Glomerular visceral epithelial cell (primary cell): ENCODE measurements at regions not wholly inside any gene's neighbourhood (a gene's known extent, or its start where the extent isn't known, plus 50 kb on each side); places are given as distances from the start of the nearest gene placed in this dataset.

ENCODE experiments used
- DNase-seq: peaks from one replicate; pipeline ENCODE4 v3.0.0-alpha.2; 2016; ENCODE audit errors: extremely low spot score

DNA sequence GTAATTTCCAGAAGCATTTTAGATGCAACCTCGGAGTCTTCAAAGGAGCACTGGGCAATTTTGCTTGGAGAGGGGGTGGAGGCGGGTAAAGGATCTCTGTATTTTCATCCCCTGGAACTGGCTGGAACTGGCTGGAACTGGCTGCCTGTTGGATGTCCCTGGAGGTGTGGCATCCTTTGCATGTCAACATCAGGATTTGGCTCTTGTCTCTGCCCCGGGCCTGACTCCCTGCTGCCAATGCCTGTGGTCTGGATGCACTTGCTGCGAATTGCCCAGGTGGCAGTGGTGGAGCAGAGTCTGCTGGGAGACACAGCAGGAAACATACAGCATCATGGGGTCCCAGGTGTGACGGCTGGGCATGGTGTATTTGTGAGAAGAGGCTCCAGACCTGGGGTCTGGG, 391.3 kb downstream of the GADD45G start:
- DNase-seq, result no peak

DNA sequence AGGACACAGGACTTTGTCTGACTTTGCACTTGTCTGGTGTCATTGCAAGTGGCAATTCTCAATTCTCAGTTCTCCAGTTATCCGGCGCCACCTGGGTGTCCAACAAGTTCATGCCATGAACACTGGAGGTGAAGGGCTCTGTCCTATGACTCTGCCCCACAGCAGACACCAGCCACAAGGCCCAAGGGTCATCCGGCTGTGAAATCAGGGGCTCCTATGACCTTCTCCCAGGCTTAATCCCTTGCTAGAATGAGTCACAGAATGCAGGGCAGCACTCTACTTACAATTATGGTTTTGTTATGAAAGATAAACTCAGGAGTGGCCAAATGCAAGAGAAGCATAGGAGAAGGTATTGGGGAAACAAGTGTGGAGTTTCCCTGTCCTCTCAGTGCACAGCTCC, 392.0 kb downstream of the GADD45G start:
- DNase-seq, result no peak

DNA sequence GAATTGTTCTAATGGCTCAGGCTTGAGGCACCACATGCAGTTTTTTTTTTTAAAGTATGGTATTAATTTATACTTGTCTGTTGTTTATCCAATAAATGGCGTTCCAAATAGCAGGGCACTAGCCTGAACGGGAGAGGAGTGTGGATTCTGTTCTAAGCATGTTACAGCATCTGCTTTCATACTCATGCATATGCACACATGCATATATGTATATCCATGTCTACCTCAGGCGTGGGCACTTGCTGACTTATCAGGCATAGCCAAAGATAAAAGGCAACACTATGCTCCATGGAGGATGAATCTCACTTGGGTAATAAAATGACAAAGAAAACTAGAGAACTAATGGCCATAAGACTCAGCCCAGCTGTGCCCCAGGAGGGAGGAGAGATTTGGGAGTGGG, 393.8 kb downstream of the GADD45G start:
- no peak for DNase-seq

DNA sequence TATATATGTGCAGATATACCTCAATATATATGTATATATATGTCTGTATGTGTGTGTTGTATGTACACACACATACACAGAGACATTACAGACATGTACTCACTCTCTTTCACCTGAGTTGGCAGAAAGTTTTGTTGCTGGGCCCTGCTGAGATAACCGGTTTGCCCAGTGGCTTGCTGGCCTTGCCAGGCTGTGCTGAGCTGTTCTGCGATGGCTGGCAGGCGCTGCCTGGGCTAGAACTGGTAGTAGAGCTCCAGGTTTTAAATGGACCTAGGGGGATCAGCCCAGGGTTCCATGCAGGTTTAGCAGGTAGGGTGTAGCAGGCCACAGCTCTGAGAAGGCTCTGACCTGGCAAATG, 394.3 kb downstream of the GADD45G start:
- no peak for DNase-seq

DNA sequence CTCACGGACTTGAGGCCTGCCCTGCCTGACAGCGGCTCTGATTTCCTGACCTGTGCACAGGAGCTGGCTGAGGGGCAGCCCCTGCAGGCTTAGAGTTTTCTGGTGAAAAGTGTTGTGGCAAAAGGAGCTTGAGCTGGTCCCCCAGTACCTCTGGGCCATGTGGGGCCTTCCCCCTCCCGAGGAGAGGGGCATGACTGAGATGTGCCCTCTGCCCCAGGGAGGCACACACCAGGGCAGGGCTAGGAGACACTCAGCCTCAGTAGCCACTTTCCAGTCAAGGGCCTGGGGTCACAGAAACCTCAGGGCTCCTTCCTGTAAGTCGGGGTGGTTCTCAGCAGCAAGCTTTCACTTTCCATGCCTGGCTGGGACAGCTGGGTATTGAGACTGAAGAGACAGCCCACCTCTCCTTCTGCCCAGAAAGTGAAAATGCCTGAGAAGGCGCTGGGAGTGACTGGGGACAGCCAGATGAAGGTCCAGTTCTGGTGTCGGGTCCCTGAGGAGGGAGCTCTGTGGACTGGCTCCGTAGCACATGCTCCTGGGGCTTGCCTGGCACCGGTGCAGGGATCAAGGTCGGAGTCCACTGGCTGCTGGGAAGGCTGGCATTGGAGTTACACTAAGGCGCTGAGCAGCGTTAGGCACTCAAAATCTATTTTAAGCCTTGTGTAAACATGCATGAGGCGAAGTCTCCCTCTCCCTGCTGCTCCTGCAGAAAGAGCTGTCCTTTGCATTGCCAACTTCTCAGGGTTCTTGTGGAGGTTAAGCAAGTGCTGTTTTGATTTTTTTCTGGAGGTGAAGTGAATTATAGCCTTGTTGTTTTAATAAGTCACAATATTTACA, 394.9 kb downstream of the GADD45G start:
- DNase-seq, result peak; percentile 13

DNA sequence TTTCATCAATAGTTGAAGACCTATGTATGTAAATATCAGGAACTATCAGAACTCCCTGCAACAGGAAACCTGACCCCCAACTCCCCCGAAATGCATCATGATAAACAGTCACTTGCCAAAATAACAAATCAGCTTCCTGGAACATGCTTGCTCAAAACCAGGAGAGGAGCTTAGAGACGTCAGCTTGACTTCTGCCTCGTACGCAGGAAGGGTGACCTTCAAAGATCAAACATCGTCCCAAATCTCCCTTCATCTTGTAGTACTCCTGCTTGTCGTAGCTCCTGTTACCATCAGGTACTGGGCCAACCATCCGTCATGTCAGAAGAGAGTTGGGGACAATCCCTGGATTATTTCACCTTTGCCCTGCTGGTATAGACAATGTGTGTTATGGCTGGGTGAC, 396.1 kb downstream of the GADD45G start:
- no peak for DNase-seq

DNA sequence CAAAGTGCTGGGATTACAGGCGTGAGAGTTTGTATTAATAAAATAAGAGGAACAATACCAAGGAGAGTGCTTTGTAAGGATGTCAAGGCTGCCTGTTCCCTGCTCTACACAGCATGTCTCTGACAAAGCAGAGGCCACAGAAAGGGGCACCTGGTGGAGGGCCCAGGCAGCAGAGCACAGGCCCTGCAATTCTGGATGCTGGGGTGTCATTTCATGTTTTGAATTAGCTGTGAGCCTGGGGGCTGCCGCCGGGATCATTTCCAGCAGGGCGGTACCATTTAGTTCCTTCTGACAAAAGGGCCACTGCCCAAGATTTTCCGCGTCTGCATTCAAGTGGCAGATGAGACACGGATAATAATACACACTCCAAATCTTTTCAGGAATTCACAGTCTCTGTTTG, 396.9 kb downstream of the GADD45G start:
- DNase-seq, result no peak

DNA sequence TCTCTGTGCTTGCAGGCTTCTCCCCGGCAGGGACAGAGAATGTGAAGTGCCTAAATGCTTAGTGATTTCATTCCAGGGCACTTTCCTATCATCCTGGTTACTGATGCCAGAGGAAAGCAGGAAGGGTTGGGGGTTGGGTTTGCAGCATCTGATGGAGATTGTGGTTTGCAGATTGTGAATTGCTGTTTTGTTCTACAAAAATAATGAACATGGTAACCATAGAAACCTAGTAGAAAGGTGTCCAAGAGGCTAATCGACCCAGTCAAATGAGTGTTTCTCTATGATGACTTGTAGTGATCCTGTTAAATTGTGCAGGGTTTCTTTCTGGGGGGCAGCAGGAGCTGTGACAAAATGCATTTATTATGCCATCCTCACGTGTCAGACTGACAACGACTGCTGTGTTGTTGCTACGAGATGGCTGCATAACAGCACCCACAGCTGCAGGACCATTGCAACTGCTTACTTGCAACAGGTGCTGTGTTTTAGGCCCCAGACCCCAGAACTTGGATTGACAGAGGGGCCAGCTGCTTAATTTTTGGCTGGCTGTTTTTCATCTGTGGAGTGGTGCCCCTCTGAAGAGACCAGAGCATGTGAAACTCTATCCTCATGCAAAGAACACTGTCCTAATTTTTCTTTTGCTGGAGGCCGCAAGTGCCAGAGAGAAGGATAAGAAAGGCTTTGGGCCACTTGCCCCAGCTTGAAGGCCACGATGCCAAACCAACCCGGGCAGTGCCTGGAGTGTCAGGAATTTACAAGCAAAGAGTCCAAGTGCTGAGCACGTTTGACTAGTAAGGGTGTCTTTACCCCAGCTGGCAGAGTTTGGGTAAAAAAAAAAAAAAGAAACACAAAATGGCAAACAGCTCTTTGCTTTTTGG, 397.8 kb downstream of the GADD45G start:
- DNase-seq, result no peak

DNA sequence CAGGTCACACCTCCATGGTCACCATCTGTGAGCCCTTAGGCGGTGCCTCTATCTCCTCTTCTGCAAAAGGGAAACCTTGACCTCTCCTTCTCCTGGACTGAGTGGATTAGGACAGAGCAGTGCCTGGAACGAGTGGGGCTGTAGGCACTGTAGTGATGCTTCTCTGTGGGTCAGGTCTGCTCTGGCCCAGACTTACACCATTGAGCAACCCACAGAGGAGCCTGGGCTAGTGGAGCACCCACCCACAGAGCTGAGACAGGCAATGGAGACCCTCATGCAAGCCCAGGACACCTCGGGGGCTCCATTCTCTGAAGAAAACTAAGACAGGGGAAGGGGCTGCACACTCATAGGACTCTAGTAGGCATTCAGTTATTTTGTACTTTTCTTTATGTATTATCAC, 400.6 kb downstream of the GADD45G start:
- DNase-seq, result no peak

DNA sequence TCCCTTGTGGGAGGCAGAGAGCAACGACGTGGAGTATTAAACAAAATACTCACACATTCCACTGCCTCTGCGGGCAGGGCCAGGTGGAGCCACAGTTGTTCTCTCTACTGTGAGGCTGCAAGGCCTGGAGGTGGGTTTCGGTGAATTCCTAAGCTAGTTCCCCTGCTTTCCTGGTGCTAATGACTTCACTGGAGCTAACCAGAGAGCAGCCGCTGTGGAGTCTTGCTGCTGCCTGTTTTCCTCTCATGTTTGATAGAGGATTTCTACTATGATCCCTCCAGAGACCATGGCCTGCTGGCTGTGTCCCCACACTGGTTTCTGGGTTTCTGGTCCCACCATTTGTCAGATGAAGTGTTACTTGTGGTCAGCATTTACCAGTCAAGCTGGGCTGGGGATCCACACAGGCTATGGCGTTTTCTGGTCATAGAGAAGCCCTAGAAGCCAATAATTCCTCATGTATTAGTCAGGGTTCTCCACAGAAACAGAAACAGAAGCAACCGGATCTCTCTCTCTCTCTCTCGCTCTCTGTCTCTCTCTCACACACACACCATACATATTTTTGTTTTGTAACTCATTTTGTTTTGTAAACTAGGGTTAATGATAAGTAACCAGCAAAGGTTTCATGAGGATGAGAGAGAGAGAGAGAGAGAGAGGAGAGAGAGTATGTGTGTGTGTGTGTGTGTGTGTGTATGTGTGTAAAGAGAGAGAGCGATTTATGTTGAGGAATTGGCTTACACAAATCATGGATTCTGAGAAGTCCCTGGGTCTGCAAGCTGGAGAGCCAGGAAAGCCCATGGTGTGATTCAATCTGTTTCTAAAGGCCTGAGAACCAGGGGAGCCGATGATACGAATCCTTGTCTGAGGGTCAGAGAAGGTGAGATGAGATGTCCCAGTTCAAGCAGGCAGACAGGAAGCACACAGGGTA, 403.0 kb downstream of the GADD45G start:
- peak; percentile 46 for DNase-seq

DNA sequence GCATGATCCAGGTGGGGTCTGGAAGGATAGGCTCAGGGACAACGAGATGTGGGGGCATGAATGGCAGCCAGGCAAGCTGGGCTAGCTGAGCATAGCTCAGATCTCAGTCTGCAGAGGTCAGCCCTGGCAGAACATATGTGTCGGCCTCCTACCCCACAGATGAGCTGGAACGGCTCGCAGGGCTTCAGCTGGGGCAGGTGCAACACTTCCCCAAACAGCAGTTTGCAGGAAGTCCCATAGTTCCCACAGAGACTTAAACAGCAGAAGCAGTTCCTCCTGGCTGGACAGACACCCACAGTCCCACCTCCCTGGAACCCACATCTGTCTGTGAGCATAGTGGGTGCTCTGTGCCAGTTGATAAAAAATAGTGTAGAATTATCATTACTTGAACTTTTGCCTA, 404.6 kb downstream of the GADD45G start:
- DNase-seq, result no peak

DNA sequence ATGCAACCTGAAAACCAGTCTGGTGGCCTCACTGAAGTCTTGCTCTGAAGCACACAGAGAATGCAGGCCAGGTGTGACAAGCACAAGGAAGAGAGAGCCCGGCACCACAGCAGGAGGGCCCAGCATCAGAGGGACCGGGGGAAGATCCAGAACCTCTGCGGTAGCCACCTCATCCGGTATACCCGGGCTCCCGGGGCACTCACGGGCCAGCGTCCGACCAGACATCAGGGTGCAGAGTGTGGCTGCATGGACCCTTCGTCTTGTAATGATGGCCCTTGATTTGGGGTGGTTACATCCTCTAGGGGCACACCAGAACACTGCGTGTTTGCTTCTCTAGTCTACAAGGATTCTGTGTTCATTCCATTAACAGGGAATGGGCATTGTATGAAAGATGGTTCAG, 406.0 kb downstream of the GADD45G start:
- no peak for DNase-seq

DNA sequence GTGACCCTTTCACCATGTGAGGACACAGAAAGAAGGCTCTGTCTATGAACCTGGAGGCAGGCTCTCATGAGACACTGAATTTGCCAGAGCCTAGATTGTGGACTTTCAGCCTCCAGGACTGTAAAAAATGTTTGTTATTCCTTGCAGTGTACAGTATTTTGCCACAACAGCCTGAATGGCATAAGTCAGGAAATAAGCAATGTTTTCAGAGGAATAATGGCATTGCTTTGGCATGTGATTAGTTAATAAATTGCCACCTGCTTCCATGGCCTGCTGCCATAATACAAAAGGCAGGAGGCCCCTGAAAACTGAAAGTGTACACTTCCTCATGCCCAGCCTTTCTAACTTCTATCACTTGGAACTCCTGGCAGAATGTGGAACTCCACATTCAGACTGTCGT, 408.1 kb downstream of the GADD45G start:
- no peak for DNase-seq

DNA sequence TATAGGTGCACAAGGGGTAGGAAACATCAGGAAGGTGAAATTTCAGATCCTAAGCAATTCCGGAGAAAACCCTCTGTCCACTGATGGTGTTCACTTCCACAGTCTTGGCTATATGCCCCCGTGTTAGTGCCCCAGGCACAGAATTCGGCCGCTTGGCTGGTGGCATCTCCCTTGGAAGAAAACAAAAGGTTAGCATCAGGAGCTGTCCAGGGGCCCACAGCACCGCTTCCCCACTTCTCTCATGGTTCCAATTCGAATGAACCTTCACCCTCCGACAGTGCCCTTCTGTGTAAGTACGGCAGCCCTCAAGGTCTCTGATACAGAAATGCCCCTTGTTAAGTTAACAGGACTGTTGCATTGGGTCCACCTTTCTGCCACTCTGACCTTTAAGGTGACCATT, 409.0 kb downstream of the GADD45G start:
- no peak for DNase-seq

DNA sequence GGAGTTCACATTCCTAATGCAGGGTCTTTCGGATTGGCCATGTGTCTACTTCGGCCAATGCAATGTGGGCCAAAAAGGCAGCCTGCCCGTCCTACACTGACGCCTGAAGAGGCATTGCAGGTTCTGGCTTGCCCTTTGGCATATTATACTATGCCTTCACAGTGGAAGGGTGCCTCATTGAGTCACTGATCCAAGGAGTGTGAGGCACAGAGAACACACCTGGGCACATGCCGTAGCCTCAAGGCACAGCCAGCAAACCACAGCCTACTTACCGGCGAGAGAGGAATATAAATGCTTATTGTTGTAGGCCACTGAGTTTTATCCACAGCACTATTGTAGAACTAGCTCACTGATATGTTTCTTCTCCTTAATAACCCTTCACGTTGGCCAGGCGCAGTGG, 409.6 kb downstream of the GADD45G start:
- DNase-seq, result no peak

DNA sequence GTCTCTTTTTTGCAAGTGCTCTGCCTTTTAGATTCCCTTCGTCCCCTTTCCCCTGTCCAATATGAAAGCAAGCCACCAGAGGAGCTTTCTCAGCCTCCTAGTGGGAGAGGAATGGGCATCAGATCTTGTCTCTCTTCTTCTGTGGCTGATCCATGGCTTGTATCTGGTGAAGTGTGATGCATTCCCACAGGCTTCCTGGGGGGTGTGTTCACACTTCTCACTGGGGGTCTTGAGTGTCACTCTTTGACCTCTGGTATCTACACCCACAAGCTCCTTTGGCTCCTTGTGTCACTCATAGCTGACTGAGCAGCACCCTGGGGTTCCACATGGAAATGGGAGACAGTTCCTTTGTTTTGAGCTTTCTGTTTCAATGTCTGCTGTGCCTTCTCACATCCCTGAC, 411.5 kb downstream of the GADD45G start:
- DNase-seq, result no peak

DNA sequence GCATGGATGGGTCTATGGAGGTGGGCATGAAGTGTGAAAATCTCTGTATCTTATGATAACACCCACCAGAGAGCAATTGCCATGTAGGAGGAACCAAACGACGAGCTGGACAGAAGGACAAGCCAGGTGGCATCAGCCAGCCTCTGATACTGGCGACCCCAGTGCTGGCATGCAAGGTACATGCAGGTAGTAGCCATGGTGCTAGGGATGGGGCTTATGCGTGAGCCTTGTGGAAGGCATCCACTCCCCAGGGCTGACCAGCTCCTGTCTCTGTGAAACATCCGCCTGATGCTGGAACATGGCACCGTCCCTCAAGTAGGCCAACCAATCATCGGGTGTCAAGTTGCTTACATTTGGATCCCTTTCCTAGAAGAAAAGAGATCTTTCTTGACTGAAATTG, 412.9 kb downstream of the GADD45G start:
- DNase-seq, result no peak

DNA sequence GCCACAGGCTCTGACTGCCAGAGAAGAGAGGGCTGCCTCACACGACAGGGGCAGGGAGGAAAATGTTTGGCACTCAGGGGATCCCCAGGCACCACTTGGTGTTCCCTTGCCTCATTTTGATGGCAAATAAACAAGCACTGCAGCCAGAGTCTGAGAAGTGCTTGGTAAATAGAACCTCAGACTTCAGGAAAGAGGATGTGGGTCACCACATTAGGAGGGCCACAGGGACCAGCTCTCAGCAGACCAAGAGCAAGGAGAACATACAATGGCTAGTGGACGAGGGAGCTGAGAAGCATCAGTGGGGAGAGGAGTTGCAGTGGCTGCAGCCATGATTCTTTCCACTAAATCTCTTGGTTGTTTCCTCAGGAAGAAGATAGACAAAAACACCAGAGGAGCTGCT, 413.9 kb downstream of the GADD45G start:
- DNase-seq, result no peak

DNA sequence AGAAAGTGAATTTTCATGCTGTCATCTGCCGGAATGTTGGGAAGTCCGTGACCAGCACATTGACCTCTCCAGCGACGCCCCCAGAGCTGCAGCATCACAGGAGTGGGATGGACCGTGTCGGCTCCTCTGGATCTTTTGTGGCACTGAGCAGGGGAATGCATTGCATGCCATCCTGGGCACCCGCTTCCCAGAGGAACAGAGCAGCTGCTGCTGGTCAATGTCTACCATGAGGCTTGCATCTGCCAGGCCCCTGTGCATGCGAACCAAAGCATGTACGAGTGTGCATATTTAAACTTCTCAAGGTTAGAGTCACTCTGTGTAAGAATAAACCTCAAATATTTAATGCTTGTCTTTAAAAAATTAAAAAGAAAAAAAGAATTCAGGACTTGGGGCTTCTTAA, 414.8 kb downstream of the GADD45G start:
- DNase-seq, result no peak

DNA sequence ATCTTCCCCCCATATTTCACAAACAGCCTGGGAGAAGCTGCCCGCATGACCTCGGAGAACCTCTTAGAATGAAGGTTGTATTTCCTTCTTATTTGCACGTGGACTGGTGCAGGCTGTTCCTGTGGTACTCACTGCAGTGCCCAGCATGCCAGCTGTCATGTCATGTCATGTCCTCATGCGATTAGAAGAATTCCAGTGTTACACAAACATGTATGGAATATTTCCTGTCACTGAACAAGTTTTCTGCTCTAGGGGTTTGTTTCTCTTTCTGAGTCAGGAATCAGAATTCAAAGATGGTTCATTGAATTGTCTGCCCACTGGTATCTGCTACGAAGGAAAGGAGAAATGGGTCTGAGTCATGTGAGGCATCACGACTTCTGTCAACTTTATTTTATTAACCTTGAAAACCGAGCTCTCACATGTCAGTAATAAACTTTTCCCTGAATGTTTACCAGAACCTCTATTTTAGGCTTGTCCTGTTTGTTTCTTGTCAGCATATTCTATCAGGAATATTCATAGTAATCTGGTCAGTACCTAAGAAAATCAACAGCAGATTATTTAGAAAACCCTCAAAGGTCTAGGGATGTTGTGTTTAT, 415.6 kb downstream of the GADD45G start:
- no peak for DNase-seq

DNA sequence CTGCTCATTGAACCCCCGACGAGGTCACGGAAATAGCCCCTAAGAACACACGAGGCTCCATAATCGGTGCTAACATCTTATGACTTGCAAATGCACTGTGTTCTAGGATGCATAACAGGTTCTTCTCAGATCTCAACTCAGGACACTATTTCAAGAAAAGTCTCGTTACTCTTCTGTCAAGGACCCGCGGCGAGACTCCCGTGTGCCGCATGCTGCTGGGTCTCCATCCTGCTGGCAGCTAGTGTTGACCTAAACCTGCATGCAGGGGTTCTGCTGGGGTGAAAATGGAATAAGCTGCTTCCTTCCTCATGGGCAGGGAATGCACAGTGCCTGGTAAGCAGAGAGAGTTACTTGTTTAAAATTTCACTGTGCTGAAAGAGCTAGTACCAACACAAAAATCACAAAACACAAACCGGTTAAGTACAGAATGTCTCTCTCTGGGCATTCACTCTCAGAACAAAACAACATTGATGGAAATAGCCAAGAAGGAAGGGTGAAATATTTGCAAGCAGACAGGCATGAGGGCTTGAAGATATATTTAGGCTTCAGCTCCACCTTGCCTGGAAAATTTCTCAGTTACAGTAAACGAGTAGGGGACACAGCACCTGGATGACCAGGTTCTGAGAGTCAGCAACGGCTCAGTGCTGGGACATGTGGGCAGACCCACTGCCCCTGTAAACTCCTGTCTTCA, 416.5 kb downstream of the GADD45G start:
- no peak for DNase-seq
